Aorta (tissue), 5 donors: ENCODE measurements at regions not wholly inside any gene's neighbourhood (a gene's known extent, or its start where the extent isn't known, plus 50 kb on each side); places are given as distances from the start of the nearest gene placed in this dataset.

Source experiments
- ATAC-seq: fragments of 200-7000 bp; cut with Tn5 transposase; one replicate; pipeline ENCODE4 v1.9.1; 2022; ENCODE audit warnings: moderate library complexity; ENCODE audit not compliant: low FRiP score
- DNase-seq, 2 donors: peaks; one replicate each; pipeline ENCODE4 v3.0.0-alpha.2; 2020
- H3K27ac ChIP-seq, 2 donors: one replicate each; pipeline ENCODE4 v1.5.1; 2013; ENCODE audit warnings: low read length in 2 of 2, mild to moderate bottlenecking in 2 of 2, moderate library complexity in 2 of 2, control low read depth in 1 of 2, inconsistent platforms in 1 of 2, low read depth in 1 of 2
- H3K27me3 ChIP-seq, 2 donors: one replicate each; pipeline ENCODE4 v1.6.1; 2013; ENCODE audit warnings: control low read depth in 1 of 2, low read length in 1 of 2, mild to moderate bottlenecking in 1 of 2, moderate library complexity in 1 of 2; ENCODE audit not compliant: insufficient read depth in 2 of 2, control insufficient read depth in 1 of 2
- H3K36me3 ChIP-seq, 2 donors: one replicate each; pipeline ENCODE4 v1.6.1; 2013; ENCODE audit warnings: control low read depth in 1 of 2, low read length in 1 of 2, mild to moderate bottlenecking in 1 of 2; ENCODE audit not compliant: insufficient read depth in 2 of 2, control insufficient read depth in 1 of 2
- H3K4me1 ChIP-seq, 2 donors: one replicate each; pipeline ENCODE4 v1.6.1; 2013; ENCODE audit warnings: low read length in 2 of 2, control low read depth in 1 of 2, mild to moderate bottlenecking in 1 of 2, moderate library complexity in 1 of 2; ENCODE audit not compliant: insufficient read depth in 2 of 2, control insufficient read depth in 1 of 2
- H3K4me3 ChIP-seq, 2 donors: one replicate each; pipeline ENCODE4 v1.5.1; 2013; ENCODE audit warnings: low read length in 2 of 2, control low read depth in 1 of 2, mild to moderate bottlenecking in 1 of 2
- H3K9me3 ChIP-seq: one replicate; pipeline ENCODE4 v1.6.1; 2013; ENCODE audit warnings: mild to moderate bottlenecking, low read length; ENCODE audit not compliant: control insufficient read depth
- WGBS, 2 donors: extraction: QIAGEN DNeasy Blood & Tissue Kit; methylation state at CpG; one replicate each; pipeline ENCODE4 v1.1.7; 2013; 5-methylcytosine and 5-hydroxymethylcytosine counted together
- intact Hi-C, 2 donors: fragments of 100-400 bp; cut with DNase I; formaldehyde crosslinking; loops; one replicate each; pipeline versions ENCODE4 v1.14.2 to v1.15.0; 2022
- donor health status: healthy with polysubstance abuse.
- donor health status: Bipolar disorder and iron deficiency.
- donor health status: DM: no; HTN: no; CAD: no.
- donor health status: DM: no; HTN: no; CAD: no.
- donor health status: DM: yes; HTN: yes; CAD: no.

DNA sequence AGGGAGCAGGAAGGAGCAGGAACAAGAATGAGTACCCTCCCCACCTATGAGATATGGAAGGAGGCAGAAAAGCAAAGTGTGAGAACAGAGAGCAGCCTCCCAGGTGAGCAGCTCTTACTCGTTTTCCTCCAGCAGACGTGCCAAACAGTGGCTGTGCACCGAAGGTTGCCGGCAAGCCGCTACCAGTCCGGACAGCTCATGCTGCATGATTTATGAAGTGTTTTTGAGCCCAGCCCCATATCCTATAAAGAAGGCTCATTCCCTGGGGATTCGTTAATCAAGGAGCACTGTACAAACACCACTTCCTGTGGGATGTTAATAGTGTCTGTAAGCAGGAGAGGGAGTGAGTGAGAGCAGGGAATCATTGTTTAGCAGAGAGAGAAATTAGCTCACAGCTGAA, 118.3 kb upstream of the FOXB1 start:
- Histone ChIP-seq H3K27ac (no peak overlapping the region), H3K27me3 (no peaks in the 10 kb centered on the region), H3K36me3 (no peaks in the 10 kb centered on the region), H3K4me1 (no peaks in the 10 kb centered on the region), H3K4me3 (no peak overlapping the region), H3K9me3 (peaks cover 4% of the 10 kb centered on the region)
- intact Hi-C loops: no loop called here
- DNase-seq: no peak
- 0% methylated on average over 7 of the region's 7 CpGs for WGBS, 2 donors
- ATAC-seq: no peak

DNA sequence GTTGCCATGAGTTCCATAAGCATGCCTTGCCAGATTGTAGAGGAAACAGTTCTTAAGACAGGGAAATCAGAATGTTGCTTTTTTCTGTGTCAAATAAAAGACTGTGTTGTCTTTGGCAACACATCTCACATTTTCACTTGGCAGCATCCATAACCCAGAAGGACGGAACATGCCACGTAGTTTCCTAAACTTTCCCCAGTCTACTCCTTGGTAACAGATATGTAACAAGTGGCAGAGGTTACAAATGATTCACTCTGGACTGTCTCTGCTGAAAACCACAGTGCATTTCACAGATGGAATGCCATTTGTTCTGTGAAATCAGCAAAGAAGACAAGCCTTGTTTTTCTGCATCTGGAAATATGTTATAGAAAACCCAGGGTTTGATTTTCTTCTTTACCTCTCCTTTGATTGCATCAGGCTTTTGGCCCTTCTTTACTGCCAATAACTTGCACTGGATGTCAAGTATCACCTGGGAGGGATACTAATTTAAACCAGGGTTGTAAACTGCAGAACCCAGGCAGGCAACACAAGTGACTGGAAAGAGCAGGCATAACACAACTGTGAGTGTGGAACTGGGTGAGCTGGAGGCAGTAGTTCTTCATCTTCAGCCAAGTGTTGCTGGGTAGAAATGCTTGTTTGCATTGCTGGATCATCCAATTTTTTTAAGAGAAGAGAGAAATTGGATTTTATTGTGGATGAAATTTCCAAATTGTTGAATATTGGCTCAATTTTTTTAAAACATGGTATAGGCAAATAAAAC, 124.4 kb upstream of the FOXB1 start:
- H3K4me3 ChIP-seq: peak overlapping the region in 1 of 2 donors; percentile 1
- intact Hi-C loops: loop anchor here in 1 of 2 donors (2.0 kb wide), 1 partner anchor 23 kb away; no protein-coding TSS in a partner anchor
- no peaks in the 10 kb centered on the region for H3K4me1 ChIP-seq
- H3K36me3 ChIP-seq: no peaks in the 10 kb centered on the region
- ATAC-seq: no peak
- H3K27ac ChIP-seq: no peak overlapping the region
- no peaks in the 10 kb centered on the region for H3K27me3 ChIP-seq
- H3K9me3 ChIP-seq: peaks cover 1% of the 10 kb centered on the region
- no peak for DNase-seq
- WGBS, 2 donors: 3 to 5% methylated on average over 2 of the region's 2 CpGs

GRCh38 chr15:59876140-59876539, 128.0 kb upstream of the FOXB1 start:
- no peaks in the 10 kb centered on the region for H3K36me3 ChIP-seq
- H3K27me3 ChIP-seq: no peaks in the 10 kb centered on the region

DNA sequence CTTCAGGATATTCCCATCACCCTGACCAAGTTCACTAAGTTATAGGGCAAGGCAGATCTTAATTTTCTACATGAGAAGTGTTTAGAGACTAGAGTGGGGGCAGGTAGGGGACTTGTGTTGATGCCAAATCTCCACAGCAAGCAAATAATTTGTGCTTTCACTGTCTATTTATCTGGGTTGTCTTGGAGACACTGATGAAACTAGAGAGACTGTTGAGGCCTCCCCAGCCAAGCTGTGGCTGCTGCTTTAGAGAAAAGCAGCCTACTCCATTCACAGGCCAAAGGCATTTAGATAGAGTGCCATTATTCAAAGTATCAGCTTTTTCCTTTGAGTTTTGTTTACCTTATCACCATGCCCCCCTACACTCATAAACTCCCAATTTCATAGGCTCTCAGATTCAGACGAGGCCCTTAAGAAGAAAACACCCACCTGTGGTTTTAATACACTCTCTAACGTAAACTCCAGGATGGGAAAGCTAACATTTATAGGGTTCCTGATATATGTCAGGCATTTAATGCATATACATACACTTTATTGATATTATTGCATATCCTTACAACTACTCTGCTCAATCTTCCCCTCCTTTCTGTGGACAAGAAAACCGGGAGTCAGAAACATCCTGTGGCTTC, 130.4 kb upstream of the FOXB1 start:
- Histone ChIP-seq H3K36me3 (no peaks in the 10 kb centered on the region), H3K27ac (no peak overlapping the region), H3K27me3 (no peaks in the 10 kb centered on the region), H3K4me3 (no peak overlapping the region), H3K4me1 (no peaks in the 10 kb centered on the region), H3K9me3 (no peaks in the 10 kb centered on the region)
- ATAC-seq (no peak), DNase-seq (no peak)
- WGBS, 2 donors: 58 to 69% methylated on average over 3 of the region's 3 CpGs
- intact Hi-C loops: no loop called here

More at GRCh38 chr15:59876140-59876539, 128.0 kb upstream of the FOXB1 start:
- intact Hi-C loops: no loop called here
- DNase-seq (no peak), ATAC-seq (no peak)
- WGBS, 2 donors: 72 to 74% methylated on average over 5 of the region's 5 CpGs
- no peaks in the 10 kb centered on the region for H3K9me3 ChIP-seq
- H3K4me3 ChIP-seq: no peak overlapping the region
- no peaks in the 10 kb centered on the region for H3K4me1 ChIP-seq
- no peak overlapping the region for H3K27ac ChIP-seq

DNA sequence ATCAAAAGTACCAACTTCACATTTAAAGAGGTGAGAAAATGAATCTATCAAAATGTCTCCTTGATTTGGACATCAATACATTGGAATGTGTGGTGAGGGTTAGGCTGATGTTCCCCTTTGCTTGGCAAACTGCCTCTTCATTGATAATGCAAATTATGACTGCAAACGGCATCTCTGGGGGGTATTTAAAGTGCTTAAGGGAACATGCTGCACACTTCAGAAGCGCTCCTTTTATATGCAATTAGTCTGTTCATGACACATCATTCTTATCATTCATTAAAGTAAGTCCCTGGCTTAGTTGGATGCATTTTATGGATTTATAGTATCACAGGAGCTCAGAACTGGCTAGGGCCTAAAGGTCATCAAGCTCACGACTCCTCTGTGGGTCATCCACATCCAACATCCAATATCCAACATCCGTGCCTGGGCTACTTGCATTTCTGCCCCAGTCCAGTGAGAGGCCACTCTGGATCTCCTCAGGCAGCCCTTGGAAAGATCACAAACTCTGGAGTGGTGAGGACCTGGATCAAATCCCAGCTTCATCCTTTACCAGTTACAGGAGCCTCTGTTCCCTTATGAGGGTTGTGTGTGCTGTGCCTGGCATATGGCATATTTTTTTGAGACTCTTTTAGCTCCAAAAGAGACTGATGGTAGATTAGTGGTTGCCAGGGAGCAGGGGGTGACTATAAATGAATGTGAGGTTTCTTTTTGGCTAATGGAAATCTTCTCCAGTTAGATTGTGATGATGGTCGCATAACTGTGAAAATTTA, 136.8 kb upstream of the FOXB1 start:
- Histone ChIP-seq H3K27me3 (no peaks in the 10 kb centered on the region), H3K27ac (no peak overlapping the region), H3K4me3 (no peak overlapping the region), H3K36me3 (no peaks in the 10 kb centered on the region), H3K9me3 (peaks cover 1% of the 10 kb centered on the region), H3K4me1 (no peaks in the 10 kb centered on the region)
- 85% methylated on average over 5 of the region's 5 CpGs for WGBS, 2 donors
- ATAC-seq (no peak), DNase-seq (no peak)
- intact Hi-C loops: no loop called here

DNA sequence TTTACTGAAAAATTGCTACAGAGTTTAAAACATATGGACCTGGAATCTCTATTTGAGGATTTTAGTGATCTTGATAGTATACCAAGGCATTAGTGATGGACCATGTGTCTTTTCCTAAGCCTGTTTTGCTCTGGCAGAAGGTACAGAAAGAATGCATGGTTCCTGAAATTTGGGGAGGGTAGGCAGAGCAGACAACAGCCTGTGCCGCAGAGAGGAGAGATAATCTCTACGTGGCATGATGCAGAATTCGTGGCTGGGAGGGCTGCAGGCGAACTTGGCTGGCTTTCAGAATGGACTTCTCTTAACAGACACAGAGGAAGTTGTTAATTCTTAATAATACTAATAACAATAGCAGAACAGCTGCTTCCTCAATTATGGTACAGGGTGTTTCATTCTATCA, 137.5 kb upstream of the FOXB1 start:
- Histone ChIP-seq H3K4me1 (no peaks in the 10 kb centered on the region), H3K27me3 (no peaks in the 10 kb centered on the region), H3K9me3 (peaks cover 1% of the 10 kb centered on the region), H3K36me3 (no peaks in the 10 kb centered on the region), H3K4me3 (no peak overlapping the region), H3K27ac (no peak overlapping the region)
- ATAC-seq: no peak
- no peak for DNase-seq
- WGBS, 2 donors: 39 to 51% methylated on average over 4 of the region's 4 CpGs
- intact Hi-C loops: no loop called here

DNA sequence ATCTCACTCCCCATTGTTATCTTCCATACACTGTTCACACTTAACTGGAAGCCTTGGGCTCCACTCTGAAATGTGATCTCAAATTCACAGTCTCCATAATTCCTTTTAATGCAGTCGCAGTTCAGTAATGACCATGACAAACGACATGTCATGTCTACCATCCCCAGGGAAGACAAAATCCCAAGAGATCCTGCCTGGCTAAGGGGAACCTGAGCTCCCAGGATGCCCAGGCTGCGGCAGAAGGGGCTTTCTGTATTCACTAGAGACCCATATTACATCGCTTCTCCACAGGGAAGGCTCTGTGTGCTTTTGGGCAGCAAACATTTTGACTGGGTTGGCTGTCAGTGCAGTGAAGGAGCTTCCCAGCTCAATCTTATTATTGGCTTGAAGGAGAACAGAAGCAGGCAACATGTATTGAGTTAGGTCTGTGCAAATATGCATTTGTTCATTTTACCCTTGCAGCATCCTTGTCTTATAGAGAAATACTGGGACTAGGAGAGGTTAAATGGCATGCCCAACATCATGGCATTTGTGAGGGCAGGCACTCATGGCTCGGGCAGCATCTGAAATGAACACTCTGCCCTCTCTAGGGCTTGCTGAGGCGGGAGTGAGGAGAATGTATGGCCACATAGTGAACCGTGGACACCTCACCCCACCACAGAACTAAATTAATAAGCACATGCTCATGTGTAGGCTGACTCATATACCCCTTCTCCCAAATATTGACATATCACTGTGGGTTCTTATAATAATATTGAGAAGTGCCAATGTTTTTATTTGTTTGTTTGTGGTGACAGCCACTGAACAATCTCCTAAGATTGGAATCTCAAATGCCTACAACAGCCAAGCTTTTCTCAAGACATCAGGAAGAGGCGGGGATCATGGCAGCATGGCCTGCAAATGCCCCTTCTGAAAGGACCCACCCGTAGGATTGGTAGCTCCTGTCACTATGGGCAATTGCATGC, 141.6 kb upstream of the FOXB1 start:
- WGBS, 2 donors: 63% methylated on average over 9 of the region's 9 CpGs
- Histone ChIP-seq H3K9me3 (peaks cover 2% of the 10 kb centered on the region), H3K27me3 (no peaks in the 10 kb centered on the region), H3K27ac (no peak overlapping the region), H3K4me1 (no peaks in the 10 kb centered on the region), H3K36me3 (no peaks in the 10 kb centered on the region), H3K4me3 (no peak overlapping the region)
- ATAC-seq: no peak
- no peak for DNase-seq
- intact Hi-C loops: no loop called here

DNA sequence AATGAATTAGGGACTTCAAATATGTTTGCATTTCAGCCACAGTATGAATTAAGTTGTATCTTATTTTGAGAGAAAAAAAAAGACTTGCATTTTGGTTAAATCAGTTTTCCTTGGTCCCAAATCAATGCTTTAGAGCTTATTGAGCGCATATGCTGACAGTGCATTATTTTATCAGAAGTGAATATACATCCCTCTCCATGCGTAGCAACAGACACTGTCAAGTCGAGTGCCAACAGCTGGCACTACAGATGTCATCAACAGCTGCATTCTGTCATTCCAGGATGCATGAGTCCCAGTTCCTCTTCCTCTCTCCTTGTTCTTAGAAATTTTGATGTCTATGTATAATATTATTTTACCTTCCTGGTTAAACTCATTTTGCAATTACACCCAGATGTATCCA, 156.1 kb upstream of the FOXB1 start:
- no peaks in the 10 kb centered on the region for H3K9me3 ChIP-seq
- no peak overlapping the region for H3K4me3 ChIP-seq
- H3K4me1 ChIP-seq: no peaks in the 10 kb centered on the region
- no peak for ATAC-seq
- WGBS, 2 donors: 66 to 69% methylated on average over 3 of the region's 3 CpGs
- no peaks in the 10 kb centered on the region for H3K27me3 ChIP-seq
- DNase-seq: no peak
- H3K36me3 ChIP-seq: no peaks in the 10 kb centered on the region
- intact Hi-C loops: no loop called here
- H3K27ac ChIP-seq: no peak overlapping the region
